ENCODE measurements at regions not wholly inside any gene's neighbourhood (a gene's known extent, or its start where the extent isn't known, plus 50 kb on each side); places are given as distances from the start of the nearest gene placed in this dataset.

DNA sequence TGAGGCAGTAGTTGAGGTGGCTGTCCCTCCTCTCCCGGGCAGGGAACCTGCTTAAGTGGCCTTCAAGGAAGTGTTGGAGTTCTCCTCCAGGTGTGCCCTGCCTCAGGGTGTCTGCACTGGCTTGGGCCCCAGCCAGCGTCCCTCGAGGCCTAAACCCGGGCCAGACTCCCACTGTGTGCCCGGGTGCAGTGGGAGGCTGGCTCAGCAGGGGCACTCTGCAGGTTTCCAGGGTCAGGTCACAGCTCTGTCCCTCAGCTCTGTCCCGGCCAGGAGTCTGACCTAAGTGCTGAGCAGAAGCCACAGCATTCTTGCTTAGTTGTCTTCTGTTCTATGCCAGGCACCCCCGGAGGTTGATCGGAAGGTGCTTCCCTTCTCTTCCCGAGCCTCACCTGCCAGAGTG is 69.0 kb upstream of the OTOS start:
- DNase-seq = no peak

DNA sequence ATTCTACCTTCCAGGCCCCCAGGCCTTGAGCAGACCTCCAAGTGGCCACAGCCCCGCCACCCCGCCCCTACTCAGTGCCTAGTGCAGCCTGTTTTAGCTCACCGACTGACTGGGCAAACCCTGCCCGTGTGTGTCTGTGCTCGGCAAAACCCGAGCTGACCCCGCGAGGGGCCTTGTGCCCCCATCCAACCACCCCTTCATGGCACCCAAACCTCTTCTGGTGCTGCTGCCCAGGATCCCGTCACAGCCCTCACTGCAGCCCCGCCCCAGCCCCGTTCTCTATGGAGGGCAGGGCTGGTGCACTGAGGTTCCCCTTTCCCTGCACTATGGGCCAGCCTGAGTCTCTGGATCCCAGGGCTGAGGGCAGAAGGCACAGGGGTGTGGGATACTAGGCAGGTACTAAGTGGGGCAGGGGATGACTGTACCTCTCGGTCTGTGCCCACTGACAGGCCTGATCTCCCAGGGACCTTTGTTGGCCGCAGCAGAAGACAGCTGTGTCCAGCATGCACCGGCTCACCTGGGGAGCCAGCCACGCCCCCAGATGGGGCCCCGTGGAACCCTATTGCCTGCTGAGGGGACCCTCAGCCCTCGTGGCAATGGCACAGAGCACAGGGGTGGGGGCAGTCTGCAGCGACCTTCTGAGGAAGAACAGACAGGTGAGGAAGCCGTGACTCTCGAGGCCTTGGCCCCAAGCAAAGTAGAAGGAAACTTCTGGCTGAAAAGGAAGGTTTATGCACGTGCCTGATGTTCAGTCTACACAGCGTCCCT is 69.9 kb upstream of the OTOS start:
- DNase-seq = no peak

DNA sequence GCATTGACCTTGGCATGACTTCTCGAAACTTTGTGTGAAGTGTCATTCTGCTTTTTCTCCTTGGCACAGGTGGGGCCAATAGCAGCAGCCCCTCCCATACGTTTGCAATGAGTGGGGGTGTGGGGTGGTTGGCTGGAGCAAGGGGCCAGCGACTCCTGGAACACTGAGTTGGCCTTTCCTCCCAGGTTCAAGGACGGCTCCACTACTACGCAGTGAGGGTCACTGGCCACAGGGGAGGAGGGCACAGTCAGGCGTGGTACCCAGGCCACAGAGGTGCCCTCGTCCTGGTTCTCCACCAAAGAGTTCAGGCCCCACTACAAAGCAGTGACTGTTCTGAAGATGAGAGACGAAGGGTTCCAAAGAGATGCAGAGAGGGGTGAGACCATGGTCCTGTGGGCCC is 70.6 kb upstream of the OTOS start:
- no peak for DNase-seq

DNA sequence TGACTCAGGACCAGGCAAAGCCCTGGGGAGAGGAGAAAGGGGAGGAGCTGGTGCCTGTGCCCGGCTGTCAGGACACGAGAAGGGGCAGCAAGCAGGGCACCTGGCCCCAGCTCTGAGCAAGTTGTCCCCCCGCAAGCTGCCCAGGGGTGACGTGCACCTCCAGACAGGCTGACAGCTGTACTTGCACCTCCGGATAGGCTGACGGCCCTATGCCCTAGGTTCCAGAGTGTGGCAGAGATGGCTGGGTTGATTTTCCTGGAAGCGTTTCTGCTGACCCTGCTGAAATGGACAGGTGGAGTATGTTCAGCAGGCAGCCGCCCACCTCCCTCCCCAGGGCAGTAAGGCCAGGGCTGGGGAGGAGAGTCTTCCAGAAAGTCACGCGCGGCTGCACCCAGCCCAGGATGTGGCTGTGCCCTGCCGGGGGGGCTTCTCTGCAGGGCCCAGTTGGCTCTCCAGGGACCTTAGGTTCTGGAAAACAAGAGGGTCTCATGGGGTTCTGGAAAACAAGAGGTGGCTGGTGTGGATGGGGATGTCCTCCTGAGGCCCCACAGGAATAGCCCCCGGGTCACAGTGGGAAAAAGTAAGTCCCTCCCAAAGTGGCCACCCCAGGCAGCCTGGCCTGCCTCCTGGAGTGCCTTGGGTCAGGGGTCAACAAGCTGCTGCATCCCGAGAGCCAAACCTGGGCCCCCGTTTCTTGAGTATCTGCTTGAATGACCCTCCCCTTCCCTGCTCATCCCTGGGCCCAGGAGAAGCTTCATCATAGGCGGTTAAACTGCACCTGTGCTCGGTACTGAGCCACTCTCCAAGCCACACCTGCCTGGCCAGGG is 71.4 kb upstream of the OTOS start:
- DNase-seq = no peak

DNA sequence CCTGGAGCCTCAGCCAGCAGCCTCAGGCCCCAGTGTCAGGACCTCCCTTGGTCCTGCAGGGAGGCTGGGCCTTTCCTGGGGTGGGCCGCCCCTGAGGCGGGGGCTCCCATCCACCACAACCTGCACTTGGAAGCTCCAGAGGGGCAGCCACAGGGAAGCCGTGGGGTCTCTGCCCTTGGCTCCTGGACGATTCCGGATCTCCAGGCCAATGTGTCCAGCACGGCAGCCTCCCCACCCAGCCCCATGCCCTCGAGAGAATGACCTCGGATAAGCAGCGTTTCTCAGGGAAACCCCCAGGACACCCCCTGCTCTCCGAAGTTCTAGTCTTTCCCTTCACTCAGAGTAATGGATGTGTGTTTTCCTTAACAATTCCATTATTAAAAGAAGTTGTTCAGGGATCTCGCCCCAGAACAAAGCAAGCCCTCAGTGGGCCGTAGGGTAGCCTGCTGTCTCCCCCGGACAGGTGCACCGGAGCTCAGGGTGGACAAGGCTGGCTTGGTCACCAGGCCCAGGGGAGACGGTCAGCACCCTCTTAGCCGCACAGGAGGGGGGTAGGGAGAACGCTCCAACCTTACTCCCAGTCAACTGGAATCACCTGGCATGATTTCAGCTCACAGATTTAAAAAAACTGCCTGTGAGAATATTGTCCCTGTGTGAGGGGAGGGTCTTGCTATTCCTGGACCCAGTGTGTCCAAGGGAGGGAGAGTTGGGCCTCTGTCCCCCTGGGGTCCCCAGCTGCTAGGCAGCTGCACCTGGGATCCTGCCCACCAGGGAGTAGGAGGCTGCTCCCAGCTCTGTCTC is 72.2 kb upstream of the OTOS start:
- no peak for DNase-seq

DNA sequence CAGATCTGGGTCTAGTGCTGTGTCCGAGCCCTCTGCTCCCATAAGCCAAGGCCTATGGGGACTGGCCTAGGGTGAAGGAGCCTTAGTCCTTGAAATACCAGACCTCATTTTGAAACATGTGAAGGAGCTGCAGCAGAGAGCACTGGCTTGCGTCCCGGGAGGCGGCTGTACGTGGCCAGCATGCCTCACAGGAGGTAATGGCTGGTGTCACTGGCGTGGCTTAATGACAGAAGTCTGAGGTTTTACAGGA is 72.7 kb upstream of the OTOS start:
- no peak for DNase-seq

DNA sequence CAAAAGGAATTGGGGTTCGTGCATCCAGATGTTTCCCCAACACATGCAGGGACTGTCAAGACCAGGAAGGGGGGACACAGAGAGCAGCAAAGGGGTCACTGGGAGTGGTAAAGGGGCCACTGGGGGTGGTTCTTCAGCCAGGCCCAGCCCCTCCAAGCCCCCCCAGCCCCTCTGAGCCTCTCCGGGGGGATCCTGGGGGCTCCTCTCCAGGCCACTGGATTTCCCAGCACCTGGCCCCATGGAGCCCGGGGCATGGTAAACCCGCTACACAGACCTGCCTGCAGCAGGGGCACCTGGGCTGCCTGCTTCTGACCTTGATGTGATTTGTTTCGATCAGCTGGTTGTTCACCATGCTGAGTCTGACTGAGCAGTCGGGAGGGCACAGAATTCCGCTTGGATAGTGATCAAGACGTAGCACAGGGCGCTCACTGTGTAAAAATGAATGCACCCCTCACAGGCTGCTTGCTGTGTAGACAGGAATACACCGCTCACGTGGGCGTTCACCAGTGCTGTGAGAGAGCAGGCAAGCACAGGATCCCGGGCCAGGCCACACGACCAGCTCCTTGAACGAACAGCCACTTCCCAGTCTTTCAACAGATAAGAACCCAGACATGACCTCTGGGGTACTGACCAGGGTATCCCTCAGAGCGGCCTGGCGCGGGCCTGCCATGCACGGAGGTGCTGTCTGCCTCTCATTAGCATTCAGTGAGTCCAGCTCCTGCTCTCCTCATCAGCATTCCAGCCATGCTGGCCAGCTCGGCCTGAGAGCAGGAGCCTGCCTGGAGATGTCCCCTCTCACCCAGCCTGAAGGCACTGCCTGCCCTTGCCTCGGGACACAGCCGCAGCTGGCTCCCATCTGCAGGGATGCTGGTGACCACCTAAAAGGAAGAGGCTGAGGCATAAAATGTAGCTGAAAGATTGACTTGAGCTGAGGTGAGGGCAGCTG is 73.3 kb upstream of the OTOS start:
- no peak for DNase-seq

DNA sequence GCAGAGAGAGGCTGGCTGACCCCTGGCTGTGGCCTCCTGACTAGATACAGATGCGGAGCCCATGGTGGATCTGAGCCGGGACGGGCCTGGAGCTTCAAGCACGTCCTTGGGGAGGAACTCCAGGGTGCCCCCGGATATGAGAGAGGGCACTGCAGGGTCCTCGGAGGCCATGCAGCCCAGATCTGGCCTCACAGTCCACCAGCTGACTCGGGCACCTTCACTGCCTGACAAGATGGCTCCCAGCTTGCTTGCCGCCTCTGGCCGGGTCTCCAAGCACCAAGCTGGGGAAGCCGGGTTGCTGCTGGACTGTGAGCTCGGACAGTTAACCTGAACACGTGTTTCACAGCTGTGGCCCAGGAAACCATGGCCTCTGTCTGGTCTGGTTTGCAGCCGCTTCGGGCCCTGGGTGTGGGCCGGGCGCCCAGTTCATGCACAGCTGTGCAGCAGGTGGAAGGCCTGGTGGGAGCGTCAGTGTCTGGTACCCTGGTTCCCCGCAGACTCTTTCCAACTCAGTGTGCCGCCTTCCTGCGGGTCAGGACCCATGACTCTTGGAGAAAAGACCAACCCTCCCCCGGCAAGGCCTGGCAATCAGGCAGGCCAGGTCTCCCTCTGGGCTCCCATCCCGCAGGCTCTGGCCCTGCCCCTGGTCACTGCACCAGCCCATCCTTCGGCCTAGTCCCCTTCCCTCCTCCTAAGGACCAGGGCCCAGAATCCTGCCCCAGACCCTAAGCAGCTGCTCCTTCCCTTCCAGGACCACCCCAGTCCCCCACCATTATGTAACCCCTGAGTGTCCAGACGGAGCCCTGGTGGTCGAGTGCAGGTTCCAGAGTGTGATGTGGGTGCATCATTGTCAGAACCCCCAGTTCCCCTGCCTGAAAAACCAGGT is 74.6 kb upstream of the OTOS start:
- no peak for DNase-seq

DNA sequence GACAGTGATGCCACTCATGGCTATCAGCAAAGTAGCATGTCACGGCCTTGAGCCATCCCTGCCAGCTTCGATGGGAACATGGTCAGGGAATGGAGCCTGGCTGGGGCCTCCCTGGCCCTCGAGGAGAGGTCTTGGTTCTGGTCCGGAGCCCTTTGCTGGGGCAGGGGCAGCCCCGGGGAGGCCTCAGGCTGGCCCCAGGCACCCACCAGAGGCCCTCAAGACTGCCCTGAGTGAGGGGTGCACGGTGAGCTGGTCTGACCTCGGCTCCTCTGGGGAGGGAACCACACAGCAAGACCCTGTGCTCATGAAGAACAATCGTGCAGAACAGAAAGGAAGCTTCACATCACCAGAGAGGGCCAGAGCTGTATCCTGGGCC is 75.2 kb upstream of the OTOS start:
- DNase-seq = no peak

DNA sequence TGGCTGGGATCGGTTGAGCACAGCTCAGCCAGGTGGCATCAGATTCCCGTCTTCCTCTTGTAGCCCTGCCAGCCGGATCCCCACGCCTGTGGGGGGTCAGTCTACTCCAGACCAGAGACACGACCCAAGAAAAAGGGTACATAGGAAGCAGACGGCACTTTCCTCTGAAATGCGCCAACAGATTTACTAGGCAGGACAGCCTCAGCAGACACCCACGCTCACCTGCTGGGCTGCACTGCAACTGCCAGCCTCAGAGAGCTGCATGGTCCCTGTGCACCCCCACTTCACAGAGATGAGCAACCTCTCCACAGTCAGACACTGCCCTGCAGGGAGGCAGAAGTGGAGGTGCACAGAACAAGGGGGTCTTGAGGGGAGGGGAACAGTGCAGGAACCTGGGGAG is 75.7 kb upstream of the OTOS start:
- DNase-seq = no peak

DNA sequence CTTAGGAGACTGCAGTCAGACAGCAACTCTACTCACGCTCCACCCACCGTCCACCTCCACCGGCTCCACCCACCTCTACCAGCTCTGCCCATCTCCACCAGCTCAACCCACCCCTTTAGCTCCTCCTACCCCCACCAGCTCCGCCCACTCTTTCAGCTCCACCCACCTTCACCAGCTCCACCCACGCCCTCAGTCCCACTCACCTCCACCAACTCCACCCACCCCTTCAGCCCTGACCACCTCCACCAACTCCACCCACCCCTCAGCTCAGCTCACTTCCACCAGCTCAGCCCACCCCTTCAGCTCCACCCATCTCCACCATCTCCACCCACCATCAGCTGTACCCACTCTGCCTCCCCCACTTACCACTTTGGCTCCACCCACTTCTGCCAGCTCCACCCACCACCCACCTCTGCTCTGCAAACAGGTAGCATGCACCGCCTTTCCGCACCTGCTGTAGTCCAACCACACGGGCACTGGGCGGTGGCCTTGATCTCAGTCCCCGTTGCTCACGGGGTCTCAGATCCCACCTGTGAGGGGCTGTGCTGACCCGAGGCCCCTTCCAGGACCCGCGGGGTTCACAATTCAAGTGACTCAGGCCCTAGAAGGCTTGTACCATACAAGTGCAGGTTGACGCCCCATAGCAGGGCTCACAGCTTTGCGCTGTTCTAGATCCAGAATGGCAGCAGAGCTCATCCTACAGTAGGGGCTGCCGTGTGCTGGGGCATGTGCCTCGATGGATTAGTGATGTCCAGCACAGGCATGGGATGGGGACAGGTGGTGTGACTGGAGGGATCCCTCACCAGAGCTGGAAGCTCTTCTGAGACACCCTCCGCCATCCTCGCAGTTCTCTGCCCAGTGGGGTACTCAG is 77.2 kb upstream of the OTOS start:
- DNase-seq = no peak

DNA sequence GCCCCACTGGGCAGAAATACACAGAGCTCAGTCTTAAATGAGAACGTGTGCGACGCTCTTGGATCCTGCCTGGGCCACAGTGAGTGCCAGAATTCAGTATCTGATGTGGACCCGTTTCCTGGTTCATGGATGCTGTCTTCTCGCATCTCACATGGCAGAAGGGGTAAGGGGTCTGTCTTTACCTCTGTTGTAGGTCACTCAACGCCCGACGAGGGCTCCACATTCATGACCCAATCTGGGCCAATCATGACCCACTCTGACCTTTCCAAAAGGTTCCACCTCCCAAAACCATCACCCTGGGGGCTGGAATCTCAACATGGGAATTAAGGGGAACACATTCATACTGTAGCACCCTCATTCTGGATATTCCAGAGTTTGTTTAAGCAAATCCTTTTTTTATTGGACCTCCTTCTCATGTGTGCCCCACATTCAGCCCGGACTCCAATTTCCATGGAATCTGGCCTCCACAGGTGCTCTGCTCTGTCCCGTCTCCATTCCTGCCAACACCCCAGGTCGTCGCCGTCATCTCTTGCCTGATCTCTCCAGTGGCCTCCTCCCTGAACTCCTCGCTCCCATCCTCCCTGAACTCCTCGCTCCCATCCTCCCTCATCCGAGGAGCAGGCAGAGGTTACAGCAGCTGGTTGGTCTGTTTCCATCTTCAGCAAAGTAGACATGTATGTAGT is 78.9 kb upstream of the OTOS start:
- no peak for DNase-seq

DNA sequence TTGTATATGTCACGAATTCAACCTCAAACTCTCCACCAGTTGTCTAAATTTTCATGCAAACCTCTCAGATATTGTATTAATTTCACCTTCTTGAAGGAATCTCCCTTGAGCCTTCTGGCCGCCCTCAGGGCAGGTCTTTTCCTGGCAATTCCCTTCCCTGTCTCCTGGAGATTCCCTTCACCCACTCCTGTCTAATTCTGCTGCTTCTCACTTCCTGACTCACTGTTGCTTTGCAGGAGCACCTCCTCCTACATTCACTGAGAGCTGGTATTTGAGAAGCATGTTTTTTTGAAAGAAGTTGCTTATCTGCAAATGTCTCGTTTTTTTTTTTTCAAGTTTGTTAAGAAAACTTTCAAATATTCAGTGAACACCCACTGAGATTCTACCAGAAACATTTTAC is 79.9 kb upstream of the OTOS start:
- no peak for DNase-seq

DNA sequence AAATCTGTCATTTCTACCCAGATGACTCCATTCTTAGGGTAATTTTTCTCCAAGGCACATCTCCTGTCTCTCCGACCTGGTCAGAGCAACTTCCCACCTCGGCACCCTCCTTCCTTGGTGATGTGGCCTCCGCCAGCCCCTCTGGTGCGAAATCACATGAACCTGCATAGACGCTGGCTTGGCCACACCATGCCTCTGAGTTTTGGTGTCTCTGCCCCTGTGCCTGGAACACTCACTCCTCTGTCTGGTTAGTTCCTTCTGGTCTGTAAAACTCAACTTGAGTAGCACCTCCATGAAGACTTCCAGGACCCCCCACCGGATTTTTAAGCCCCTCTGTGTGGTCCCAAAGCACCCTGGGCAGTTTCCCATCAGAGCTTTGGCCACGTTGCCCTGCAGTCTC is 83.2 kb upstream of the OTOS start:
- no peak for DNase-seq

DNA sequence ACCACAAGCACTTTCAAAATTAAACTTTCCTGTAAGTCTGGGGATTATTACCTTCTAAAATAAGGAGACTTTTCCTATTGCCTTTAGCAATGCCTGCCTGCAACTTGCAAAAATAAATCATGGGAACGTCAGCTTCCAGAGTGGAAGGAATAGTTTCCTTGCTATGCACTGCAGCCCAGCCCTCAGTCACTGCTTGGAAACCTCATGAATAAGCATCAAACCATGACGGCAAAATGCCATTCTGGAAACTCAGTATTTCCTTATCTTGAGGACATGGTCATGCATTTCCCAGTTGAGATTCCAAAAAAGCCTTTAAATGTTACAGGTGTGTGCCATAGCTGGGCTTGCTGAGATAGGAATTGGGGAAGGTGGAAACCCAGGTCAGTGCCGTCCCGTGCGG is 84.2 kb upstream of the OTOS start:
- DNase-seq = no peak

DNA sequence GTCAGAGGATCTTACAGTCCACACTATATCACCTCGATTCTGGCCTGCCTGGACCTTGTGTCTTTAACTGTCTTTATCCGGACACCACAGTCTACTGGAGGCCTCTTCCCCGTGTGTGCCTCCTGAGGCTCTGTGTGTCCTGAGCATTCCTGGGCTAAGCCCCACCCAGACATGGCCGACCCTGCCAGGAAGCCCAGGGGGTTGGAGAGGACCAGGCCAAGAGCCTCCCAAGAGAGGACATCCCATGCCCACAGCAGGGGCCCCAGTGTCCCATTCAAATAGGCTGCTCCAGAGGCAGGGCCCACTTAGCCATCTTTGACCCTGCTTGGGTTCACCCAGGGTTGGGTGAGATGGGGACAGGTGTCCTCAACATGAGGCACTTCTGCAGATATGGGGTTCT is 84.7 kb upstream of the OTOS start:
- no peak for DNase-seq

DNA sequence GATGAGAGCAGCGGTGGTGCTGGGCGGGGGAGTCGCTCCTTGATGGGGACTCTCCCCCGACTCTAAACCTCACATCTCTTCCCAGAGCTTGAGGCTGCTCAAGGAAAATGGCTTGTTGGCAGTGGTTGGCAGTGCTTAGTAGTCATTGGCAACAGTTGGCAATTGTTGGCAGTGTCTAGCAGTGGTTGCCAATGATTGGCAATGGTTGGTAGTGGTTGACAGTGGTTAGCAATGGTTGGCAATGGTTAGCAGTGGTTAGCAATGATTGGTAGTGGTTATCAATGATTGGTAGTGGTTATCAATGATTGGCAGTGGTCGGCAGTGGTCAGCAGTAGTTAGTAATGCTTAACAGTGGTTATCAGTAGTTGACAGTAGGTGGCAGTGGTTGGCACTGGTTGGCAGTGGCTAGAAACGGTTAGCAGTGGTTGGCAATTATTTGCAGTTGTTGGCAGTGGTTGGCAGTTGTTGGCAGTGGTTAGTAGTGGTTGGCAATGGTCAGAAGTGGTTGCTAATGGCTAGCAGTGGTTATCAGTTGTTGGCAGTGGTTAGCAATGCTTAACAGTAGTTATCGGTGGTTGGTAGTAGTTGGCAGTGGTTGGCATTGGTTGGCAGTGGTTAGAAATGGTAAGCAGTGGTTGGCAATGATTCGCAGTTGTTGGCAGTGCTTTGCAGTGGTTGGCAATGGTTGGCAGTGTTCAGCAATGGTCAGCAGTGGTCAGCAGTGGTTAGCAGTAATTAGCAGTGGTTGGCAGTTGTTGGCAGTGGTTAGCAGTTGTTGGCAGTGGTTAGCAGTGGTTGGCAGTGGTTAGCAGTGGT is 85.4 kb upstream of the OTOS start:
- DNase-seq = no peak

DNA sequence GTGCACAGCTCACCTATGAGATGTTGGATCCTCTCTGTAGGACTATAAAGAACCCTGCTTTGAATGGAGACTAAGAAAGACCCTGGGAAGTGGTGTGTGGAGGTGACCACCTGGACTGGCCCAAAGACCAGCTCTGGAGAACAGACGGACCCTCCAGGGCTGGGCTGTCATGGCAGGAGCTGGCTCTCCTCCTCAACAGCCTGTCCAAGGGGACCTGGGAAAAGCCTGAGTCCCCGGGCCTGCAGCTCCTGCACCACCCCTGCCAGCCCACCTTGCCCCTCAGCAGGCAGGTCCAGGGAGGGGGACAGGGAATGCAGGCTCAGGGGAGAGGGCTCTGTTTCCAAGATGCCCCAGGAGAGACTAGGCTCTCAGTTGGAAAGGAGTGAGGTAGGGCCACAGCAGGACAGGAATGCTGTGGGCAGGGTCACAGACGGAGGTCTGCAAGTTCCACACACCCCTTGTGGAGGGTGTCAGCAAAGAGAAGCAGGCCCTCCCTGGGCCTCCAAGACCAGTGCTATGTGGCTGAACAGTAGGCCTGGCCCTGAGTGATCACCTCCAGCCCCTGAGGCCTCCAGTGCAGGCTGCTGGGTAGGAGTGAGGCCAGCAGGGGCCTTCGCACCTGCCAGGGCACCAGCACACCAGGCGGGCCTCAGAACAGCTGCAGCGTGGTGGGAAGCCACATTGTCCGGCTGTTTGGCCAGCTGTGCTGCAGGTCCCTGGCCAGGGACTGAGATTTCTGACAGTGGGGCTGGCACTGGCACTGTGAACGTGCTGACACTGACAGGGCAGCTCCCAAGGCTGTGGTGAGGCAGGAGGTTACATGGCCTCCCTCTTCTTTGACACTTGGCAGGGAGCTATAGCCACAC is 86.4 kb upstream of the OTOS start:
- no peak for DNase-seq
